ENCODE measurements at regions not wholly inside any gene's neighbourhood (a gene's known extent, or its start where the extent isn't known, plus 50 kb on each side); places are given as distances from the start of the nearest gene placed in this dataset.

- Histone ChIP-seq H3K27me3 (ENCODE audit: control insufficient read depth, insufficient read depth, low read length) (no peaks in the 10 kb centered on the region), H3K4me3 (ENCODE audit: low read length) (no peak overlapping the region), H3K9me3 (ENCODE audit: control insufficient read depth, insufficient read depth, low read length) (no peaks in the 10 kb centered on the region), H3K4me1 (ENCODE audit: control insufficient read depth, insufficient read depth, low read length) (no peaks in the 10 kb centered on the region), H3K36me3 (ENCODE audit: control insufficient read depth, insufficient read depth, low read length) (no peaks in the 10 kb centered on the region), H3K27ac (ENCODE audit: low read length) (no peak overlapping the region)
- H3K27me3 Mint-ChIP-seq (ENCODE audit: low read depth in 2 of 2) = no peaks in the 10 kb centered on the region
- peaks cover 8% of the 10 kb centered on the region for H3K36me3 Mint-ChIP-seq
- no peak overlapping the region for H3K4me3 Mint-ChIP-seq
- no peaks in the 10 kb centered on the region for H3K4me1 Mint-ChIP-seq
- no peak for TF ChIP-seq CTCF (IDR thresholded peaks at IDR 0.05)
- peaks cover 4 to 21% of the 10 kb centered on the region in 2 donors for H3K9me3 Mint-ChIP-seq
- no peak overlapping the region for H3K27ac Mint-ChIP-seq
- DNase-seq = no peak
- intact Hi-C loops (cut with micrococcal nuclease) = no loop called here
- ATAC-seq = no peak
These were observed 378.6 kb upstream of the CHRM2 start for GRCh38 chr7:136489808-136490207.

GRCh38 chr7:136480901-136481300, 387.6 kb upstream of the CHRM2 start:
- WGBS (ENCODE audit: insufficient coverage) = 54% methylated on average over 4 of the region's 4 CpGs
- no peaks in the 10 kb centered on the region for H3K27me3 Mint-ChIP-seq (ENCODE audit: low read depth in 2 of 2)
- H3K27ac ChIP-seq (ENCODE audit: low read length) = no peak overlapping the region
- no peak overlapping the region for H3K4me3 Mint-ChIP-seq
- H3K4me1 Mint-ChIP-seq = no peaks in the 10 kb centered on the region
- no peak for TF ChIP-seq CTCF (IDR thresholded peaks at IDR 0.05)
- ATAC-seq (no peak), DNase-seq (no peak)
- H3K27me3 ChIP-seq (ENCODE audit: control insufficient read depth, insufficient read depth, low read length) = no peaks in the 10 kb centered on the region
- intact Hi-C loops (cut with micrococcal nuclease) = no loop called here
- peaks cover 3% of the 10 kb centered on the region for H3K9me3 ChIP-seq (ENCODE audit: control insufficient read depth, insufficient read depth, low read length)
- no peaks in the 10 kb centered on the region for H3K4me1 ChIP-seq (ENCODE audit: control insufficient read depth, insufficient read depth, low read length)
- H3K9me3 Mint-ChIP-seq = peaks cover 6 to 14% of the 10 kb centered on the region in 2 donors
- H3K36me3 Mint-ChIP-seq = peaks cover 4% of the 10 kb centered on the region
- no peaks in the 10 kb centered on the region for H3K36me3 ChIP-seq (ENCODE audit: control insufficient read depth, insufficient read depth, low read length)
- no peak overlapping the region for H3K27ac Mint-ChIP-seq
- H3K4me3 ChIP-seq (ENCODE audit: low read length) = no peak overlapping the region

- H3K4me1 ChIP-seq (ENCODE audit: control insufficient read depth, insufficient read depth, low read length) = no peaks in the 10 kb centered on the region
- Mint-ChIP-seq H3K4me1 (no peaks in the 10 kb centered on the region), H3K4me3 (no peak overlapping the region), H3K27ac (no peak overlapping the region), H3K36me3 (peaks cover 5% of the 10 kb centered on the region), H3K27me3 (ENCODE audit: low read depth in 2 of 2) (no peaks in the 10 kb centered on the region), H3K9me3 (peaks cover 9 to 18% of the 10 kb centered on the region in 2 donors)
- H3K9me3 ChIP-seq (ENCODE audit: control insufficient read depth, insufficient read depth, low read length) = peaks cover 3% of the 10 kb centered on the region
- H3K36me3 ChIP-seq (ENCODE audit: control insufficient read depth, insufficient read depth, low read length) = no peaks in the 10 kb centered on the region
- no peak overlapping the region for H3K27ac ChIP-seq (ENCODE audit: low read length)
- H3K4me3 ChIP-seq (ENCODE audit: low read length) = no peak overlapping the region
- intact Hi-C loops (cut with micrococcal nuclease) = no loop called here
- H3K27me3 ChIP-seq (ENCODE audit: control insufficient read depth, insufficient read depth, low read length) = no peaks in the 10 kb centered on the region
- no peak for TF ChIP-seq CTCF (IDR thresholded peaks at IDR 0.05)
- WGBS (ENCODE audit: insufficient coverage) = 43% methylated on average over 2 of the region's 2 CpGs
- no peak for DNase-seq
- no peak for ATAC-seq
These were observed 388.5 kb upstream of the CHRM2 start for GRCh38 chr7:136479922-136480321.

- H3K9me3 Mint-ChIP-seq = peaks cover 22 to 25% of the 10 kb centered on the region in 2 donors
- no peak for ATAC-seq
- TF ChIP-seq CTCF (IDR thresholded peaks at IDR 0.05) = no peak
- H3K36me3 ChIP-seq (ENCODE audit: control insufficient read depth, insufficient read depth, low read length) = no peaks in the 10 kb centered on the region
- intact Hi-C loops (cut with micrococcal nuclease) = no loop called here
- no peaks in the 10 kb centered on the region for H3K4me1 Mint-ChIP-seq
- DNase-seq = no peak
- H3K4me3 Mint-ChIP-seq = no peak overlapping the region
- no peak overlapping the region for H3K27ac ChIP-seq (ENCODE audit: low read length)
- H3K36me3 Mint-ChIP-seq = peaks cover 23% of the 10 kb centered on the region
- H3K4me3 ChIP-seq (ENCODE audit: low read length) = no peak overlapping the region
- no peak overlapping the region for H3K27ac Mint-ChIP-seq
- H3K9me3 ChIP-seq (ENCODE audit: control insufficient read depth, insufficient read depth, low read length) = no peaks in the 10 kb centered on the region
- no peaks in the 10 kb centered on the region for H3K27me3 Mint-ChIP-seq (ENCODE audit: low read depth in 2 of 2)
- no CpG with 5 or more reads among the region's 1 CpG for WGBS (ENCODE audit: insufficient coverage)
- H3K27me3 ChIP-seq (ENCODE audit: control insufficient read depth, insufficient read depth, low read length) = no peaks in the 10 kb centered on the region
- no peaks in the 10 kb centered on the region for H3K4me1 ChIP-seq (ENCODE audit: control insufficient read depth, insufficient read depth, low read length)
These were observed 398.3 kb upstream of the CHRM2 start for GRCh38 chr7:136470179-136470578.

All from natural killer cell (primary cell).